Osteoblast (primary cell): ENCODE measurements at regions not wholly inside any gene's neighbourhood (a gene's known extent, or its start where the extent isn't known, plus 50 kb on each side); places are given as distances from the start of the nearest gene placed in this dataset.
A peak's percentile ranks its signal among the peaks of the same experiment; 100 is the strongest.

Experiments
- DNase-seq: peaks from one replicate; pipeline ENCODE4 v3.0.0; 2011; ENCODE audit warnings: low spot score, mixed read lengths; ENCODE audit not compliant: insufficient read length; ENCODE audit errors: missing footprints
- H2AFZ ChIP-seq: 2 replicates; pipeline ENCODE4 v1.6.0; 2011; ENCODE audit warnings: mild to moderate bottlenecking, low read length
- H3K27ac ChIP-seq: 2 replicates; pipeline ENCODE4 v1.5.1; 2011; ENCODE audit warnings: mild to moderate bottlenecking, low read depth, low read length, moderate library complexity
- H3K27me3 ChIP-seq: 2 replicates; pipeline ENCODE4 v1.6.0; 2012; ENCODE audit warnings: mild to moderate bottlenecking, control low read depth, inconsistent platforms, low read length, moderate library complexity; ENCODE audit not compliant: insufficient read depth
- H3K36me3 ChIP-seq: 2 replicates; pipeline ENCODE4 v1.5.1; 2011; ENCODE audit warnings: mild to moderate bottlenecking, low read length, control low read depth, moderate library complexity; ENCODE audit not compliant: insufficient read depth
- H3K4me1 ChIP-seq: 2 replicates; pipeline ENCODE4 v1.5.1; 2011; ENCODE audit warnings: mild to moderate bottlenecking, low read length, control low read depth, moderate library complexity; ENCODE audit not compliant: insufficient read depth
- H3K4me2 ChIP-seq: 2 replicates; pipeline ENCODE4 v1.6.0; 2011; ENCODE audit warnings: mild to moderate bottlenecking, low read length; ENCODE audit not compliant: insufficient read depth
- H3K4me3 ChIP-seq: fragments of 200-600 bp; sonication (generic); 3 replicates; pipeline ENCODE4 v1.5.1; 2012; ENCODE audit warnings: mild to moderate bottlenecking, low read length, inconsistent platforms; ENCODE audit not compliant: insufficient read depth
- H3K79me2 ChIP-seq: 2 replicates; pipeline ENCODE4 v1.6.0; 2012; ENCODE audit warnings: mild to moderate bottlenecking, low read length, control low read depth, inconsistent platforms; ENCODE audit not compliant: insufficient read depth
- H3K9me3 ChIP-seq: 2 replicates; pipeline ENCODE4 v1.5.1; 2011; ENCODE audit warnings: low read depth, low read length, control low read depth
- H4K20me1 ChIP-seq: 2 replicates; pipeline ENCODE4 v1.6.0; 2012; ENCODE audit warnings: mild to moderate bottlenecking, low read length, control low read depth; ENCODE audit not compliant: insufficient read depth
- TF ChIP-seq, protein P1 (sequence below): IDR thresholded peaks from 2 replicates; pipeline ENCODE4 v1.5.1; 2011; ENCODE audit warnings: mild to moderate bottlenecking, low read depth, low read length, moderate library complexity; ENCODE audit errors: extremely low read depth

DNA sequence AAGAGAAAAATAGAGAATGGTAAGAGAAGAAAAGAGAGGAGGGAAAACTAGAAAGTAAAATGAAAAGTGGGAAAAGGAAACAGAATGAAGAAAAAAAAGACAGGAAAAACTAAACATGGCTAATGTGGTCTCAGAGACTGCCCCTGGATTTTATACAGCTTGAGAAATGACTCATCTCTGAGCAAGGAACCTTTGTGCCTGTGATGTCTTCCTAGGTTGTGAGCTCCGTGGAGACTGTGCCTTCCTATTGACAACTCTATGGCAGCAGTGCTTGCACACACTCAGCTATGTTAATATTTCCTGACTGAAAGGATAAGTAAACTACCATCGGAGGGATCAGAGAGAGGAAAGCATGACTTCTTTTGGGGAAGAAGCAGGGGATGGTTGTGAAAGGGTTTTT, 203.8 kb downstream of the RDH14 start:
- Histone ChIP-seq H2AFZ (no peak overlapping the region), H3K4me2 (peak overlapping the region; percentile 6)
- no peak for DNase-seq

DNA sequence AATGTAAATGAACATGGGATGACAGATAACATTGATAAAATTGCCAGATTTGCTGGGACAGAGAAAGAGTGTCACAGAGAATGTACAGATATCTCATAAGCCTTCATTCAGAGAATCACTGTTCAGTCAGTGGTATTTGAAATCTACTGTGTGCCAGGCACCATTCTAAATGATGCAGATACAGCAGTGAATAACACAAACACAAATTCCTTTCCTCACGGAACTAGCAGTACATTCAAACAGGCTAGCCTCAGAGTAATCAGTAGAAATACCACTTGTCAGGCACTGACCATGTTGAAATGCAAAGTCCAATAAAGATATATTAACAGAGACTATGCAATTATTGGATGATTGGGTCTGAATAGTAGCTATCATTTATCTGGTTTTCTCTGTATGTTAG, 211.0 kb downstream of the RDH14 start:
- TF ChIP-seq, protein P1, sequence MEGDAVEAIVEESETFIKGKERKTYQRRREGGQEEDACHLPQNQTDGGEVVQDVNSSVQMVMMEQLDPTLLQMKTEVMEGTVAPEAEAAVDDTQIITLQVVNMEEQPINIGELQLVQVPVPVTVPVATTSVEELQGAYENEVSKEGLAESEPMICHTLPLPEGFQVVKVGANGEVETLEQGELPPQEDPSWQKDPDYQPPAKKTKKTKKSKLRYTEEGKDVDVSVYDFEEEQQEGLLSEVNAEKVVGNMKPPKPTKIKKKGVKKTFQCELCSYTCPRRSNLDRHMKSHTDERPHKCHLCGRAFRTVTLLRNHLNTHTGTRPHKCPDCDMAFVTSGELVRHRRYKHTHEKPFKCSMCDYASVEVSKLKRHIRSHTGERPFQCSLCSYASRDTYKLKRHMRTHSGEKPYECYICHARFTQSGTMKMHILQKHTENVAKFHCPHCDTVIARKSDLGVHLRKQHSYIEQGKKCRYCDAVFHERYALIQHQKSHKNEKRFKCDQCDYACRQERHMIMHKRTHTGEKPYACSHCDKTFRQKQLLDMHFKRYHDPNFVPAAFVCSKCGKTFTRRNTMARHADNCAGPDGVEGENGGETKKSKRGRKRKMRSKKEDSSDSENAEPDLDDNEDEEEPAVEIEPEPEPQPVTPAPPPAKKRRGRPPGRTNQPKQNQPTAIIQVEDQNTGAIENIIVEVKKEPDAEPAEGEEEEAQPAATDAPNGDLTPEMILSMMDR = no peak
- Histone ChIP-seq H3K4me1 (peaks cover 2% of the 10 kb centered on the region), H3K27ac (no peak overlapping the region), H3K4me2 (no peak overlapping the region), H3K27me3 (no peaks in the 10 kb centered on the region), H3K4me3 (no peak overlapping the region), H2AFZ (peak overlapping the region; percentile 30), H3K79me2 (no peaks in the 10 kb centered on the region), H3K36me3 (no peaks in the 10 kb centered on the region), H3K9me3 (no peaks in the 10 kb centered on the region), H4K20me1 (no peaks in the 10 kb centered on the region)
- no peak for DNase-seq

More for the DNA sequence above, 203.8 kb downstream of the RDH14 start:
- H4K20me1 ChIP-seq = no peaks in the 10 kb centered on the region
- TF ChIP-seq, protein P1 = no peak
- no peak overlapping the region for H3K27ac ChIP-seq
- H3K9me3 ChIP-seq = no peaks in the 10 kb centered on the region
- H3K27me3 ChIP-seq = no peaks in the 10 kb centered on the region
- no peaks in the 10 kb centered on the region for H3K36me3 ChIP-seq
- H3K4me3 ChIP-seq = no peak overlapping the region
- no peaks in the 10 kb centered on the region for H3K79me2 ChIP-seq
- peaks cover 8% of the 10 kb centered on the region for H3K4me1 ChIP-seq

DNA sequence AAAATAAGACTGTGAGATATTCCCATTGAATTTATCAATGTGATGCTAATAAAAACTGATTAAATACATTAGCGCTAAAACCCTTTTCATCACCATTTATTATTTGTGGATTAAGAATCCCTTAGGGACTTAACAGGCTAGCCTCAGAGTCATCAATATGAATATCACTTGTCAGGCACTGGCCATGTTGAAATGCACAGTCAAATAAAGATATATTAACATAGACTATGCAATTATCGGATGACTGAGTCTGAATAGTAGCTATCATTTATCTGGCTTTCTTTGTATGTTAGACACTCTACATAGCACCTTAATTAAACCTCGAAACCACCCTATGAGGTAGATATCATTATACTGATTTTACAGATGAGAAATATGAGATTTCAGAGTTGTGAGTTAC, 213.6 kb downstream of the RDH14 start:
- H4K20me1 ChIP-seq = no peaks in the 10 kb centered on the region
- no peaks in the 10 kb centered on the region for H3K36me3 ChIP-seq
- H3K79me2 ChIP-seq = no peaks in the 10 kb centered on the region
- H2AFZ ChIP-seq = no peak overlapping the region
- H3K9me3 ChIP-seq = no peaks in the 10 kb centered on the region
- H3K27ac ChIP-seq = no peak overlapping the region
- no peak overlapping the region for H3K4me3 ChIP-seq
- peaks cover 2% of the 10 kb centered on the region for H3K4me1 ChIP-seq
- no peaks in the 10 kb centered on the region for H3K27me3 ChIP-seq
- TF ChIP-seq, protein P1 = no peak
- H3K4me2 ChIP-seq = no peak overlapping the region
- no peak for DNase-seq

DNA sequence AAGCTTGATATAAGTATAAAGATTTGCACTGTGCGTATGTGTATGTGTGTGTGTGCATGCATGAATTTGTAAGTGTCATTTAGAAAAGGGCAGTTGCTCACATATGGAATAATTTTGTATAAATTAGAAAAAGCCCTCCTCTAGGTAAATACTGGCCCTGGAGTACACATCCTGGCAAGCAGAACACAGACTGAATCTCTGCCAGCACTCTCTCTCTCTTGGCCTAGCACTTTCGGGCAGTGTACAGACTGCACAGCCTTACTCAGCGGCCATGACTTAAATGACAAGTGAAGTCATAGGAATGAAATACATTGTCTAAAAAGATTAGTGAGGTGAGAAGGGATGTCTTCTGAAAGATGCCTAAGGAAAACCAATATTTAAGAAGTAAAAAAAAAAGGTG, 214.1 kb downstream of the RDH14 start:
- no peak for DNase-seq

More for the DNA sequence above, 214.1 kb downstream of the RDH14 start:
- Histone ChIP-seq H2AFZ (no peak overlapping the region), H3K4me3 (no peak overlapping the region), H3K4me2 (no peak overlapping the region), H3K27me3 (no peaks in the 10 kb centered on the region), H3K79me2 (no peaks in the 10 kb centered on the region), H3K36me3 (no peaks in the 10 kb centered on the region), H4K20me1 (no peaks in the 10 kb centered on the region), H3K4me1 (peaks cover 2% of the 10 kb centered on the region), H3K27ac (no peak overlapping the region), H3K9me3 (no peaks in the 10 kb centered on the region)
- TF ChIP-seq, protein P1 = no peak
